HEK293 (cell line): ENCODE measurements at regions not wholly inside any gene's neighbourhood (a gene's known extent, or its start where the extent isn't known, plus 50 kb on each side); places are given as distances from the start of the nearest gene placed in this dataset.

Experiments
- CTCF ChIA-PET: fragments of 350-600 bp; formaldehyde crosslinking; extraction: SDS; loops from one replicate; lab custom pipeline; 2021; ENCODE audit warnings: antibody characterized with exemption; lab: Yijun Ruan, JAX
- POLR2A ChIA-PET: fragments of 300-600 bp; formaldehyde crosslinking; extraction: SDS; loops from one replicate; lab custom pipeline; 2020; ENCODE audit warnings: antibody characterized with exemption, inconsistent platforms; lab: Yijun Ruan, JAX
- H3K27ac ChIP-seq: fragments of 200-500 bp; sonication (Bioruptor generic); 2 replicates; pipeline ENCODE4 v1.5.1; 2014; ENCODE audit warnings: low read depth, low read length, control low read depth, inconsistent platforms; ENCODE audit errors: extremely low read depth
- H3K36me3 ChIP-seq, 2 experiments: fragments of 200-500 bp in 1 of 2; sonication (Bioruptor generic) in 1 of 2; 1 replicate in 1 of 2; 2 replicates in 1 of 2; pipeline ENCODE4 v1.5.1; 2014 to 2017; ENCODE audit warnings: inconsistent platforms in 2 of 2, low read length in 2 of 2; ENCODE audit not compliant: control insufficient read depth in 2 of 2, insufficient read depth in 1 of 2
- H3K4me1 ChIP-seq: fragments of 200-500 bp; sonication (Bioruptor generic); 2 replicates; pipeline ENCODE4 v1.5.1; 2014; ENCODE audit warnings: mild to moderate bottlenecking, low read length, inconsistent platforms; ENCODE audit not compliant: control insufficient read depth, insufficient read depth
- H3K4me3 ChIP-seq: 2 replicates; pipeline ENCODE4 v1.5.1; 2011; ENCODE audit warnings: low read depth, mild to moderate bottlenecking, control low read depth, low read length, moderate library complexity
- H3K9me3 ChIP-seq: fragments of 200-500 bp; sonication (Bioruptor generic); 2 replicates; pipeline ENCODE4 v1.5.1; 2014; ENCODE audit warnings: low read depth, low read length, inconsistent platforms; ENCODE audit not compliant: control insufficient read depth, insufficient read depth
- GLI4 ChIP-seq: fragments of 450-650 bp; formaldehyde crosslinking; IDR thresholded peaks from 2 replicates; pipeline ENCODE4 v1.5.1; 2016; ENCODE audit warnings: missing biosample characterization, missing genetic modification characterization
- HOXA7 ChIP-seq: sonication (generic); formaldehyde crosslinking; IDR thresholded peaks from 2 replicates; pipeline ENCODE4 v1.8.1; 2022; ENCODE audit warnings: missing genetic modification reagents, borderline replicate concordance
- PRDM2 ChIP-seq: fragments of 450-650 bp; formaldehyde crosslinking; IDR thresholded peaks from 2 replicates; pipeline ENCODE4 v1.5.1; 2016; ENCODE audit warnings: missing biosample characterization, missing genetic modification characterization, borderline replicate concordance
- SALL2 ChIP-seq: fragments of 450-650 bp; formaldehyde crosslinking; IDR thresholded peaks from 2 replicates; pipeline ENCODE4 v1.5.0; 2017; ENCODE audit warnings: missing biosample characterization, mild to moderate bottlenecking, missing genetic modification characterization, borderline replicate concordance
- SETDB1 ChIP-seq: IDR thresholded peaks from one replicate; pipeline ENCODE4 v1.6.1; 2017; ENCODE audit warnings: mild to moderate bottlenecking, low read length, moderate library complexity, mixed read lengths; ENCODE audit not compliant: insufficient read length
- ZBTB21 ChIP-seq: fragments of 450-650 bp; formaldehyde crosslinking; IDR thresholded peaks from 2 replicates; pipeline ENCODE4 v1.5.1; 2017; ENCODE audit warnings: missing biosample characterization, missing genetic modification characterization
- ZBTB48 ChIP-seq: fragments of 450-650 bp; formaldehyde crosslinking; IDR thresholded peaks from 2 replicates; pipeline ENCODE4 v1.5.1; 2016; ENCODE audit warnings: missing biosample characterization, missing genetic modification characterization
- ZBTB7A ChIP-seq: fragments of 450-650 bp; formaldehyde crosslinking; IDR thresholded peaks from 2 replicates; pipeline ENCODE4 v1.5.1; 2016; ENCODE audit warnings: low read depth, missing biosample characterization, missing genetic modification characterization
- ZFP69B ChIP-seq: fragments of 450-650 bp; formaldehyde crosslinking; IDR thresholded peaks from 2 replicates; pipeline ENCODE4 v1.5.1; 2016; ENCODE audit warnings: missing biosample characterization, missing genetic modification characterization
- ZNF133 ChIP-seq: fragments of 450-650 bp; formaldehyde crosslinking; IDR thresholded peaks from 2 replicates; pipeline ENCODE4 v1.5.1; 2016; ENCODE audit warnings: missing biosample characterization, missing genetic modification characterization
- ZNF211 ChIP-seq: fragments of 450-650 bp; formaldehyde crosslinking; IDR thresholded peaks from 2 replicates; pipeline ENCODE4 v1.5.1; 2016; ENCODE audit warnings: low read depth, missing biosample characterization, missing genetic modification characterization
- ZNF248 ChIP-seq: fragments of 450-650 bp; formaldehyde crosslinking; IDR thresholded peaks from 2 replicates; pipeline ENCODE4 v1.5.1; 2017; ENCODE audit warnings: missing biosample characterization, missing genetic modification characterization
- ZNF335 ChIP-seq: fragments of 450-650 bp; formaldehyde crosslinking; conservative IDR thresholded peaks from 2 replicates; pipeline ENCODE4 v1.5.1; 2016; ENCODE audit warnings: missing biosample characterization, missing genetic modification characterization
- ZNF350 ChIP-seq: fragments of 450-650 bp; formaldehyde crosslinking; IDR thresholded peaks from 2 replicates; pipeline ENCODE4 v1.5.0; 2017; ENCODE audit warnings: missing biosample characterization, mild to moderate bottlenecking, missing genetic modification characterization
- ZNF473 ChIP-seq: fragments of 450-650 bp; formaldehyde crosslinking; IDR thresholded peaks from 2 replicates; pipeline ENCODE4 v1.5.1; 2017; ENCODE audit warnings: missing biosample characterization, missing genetic modification characterization
- ZNF501 ChIP-seq: fragments of 450-650 bp; formaldehyde crosslinking; IDR thresholded peaks from 2 replicates; pipeline ENCODE4 v1.5.1; 2016; ENCODE audit warnings: missing biosample characterization, missing genetic modification characterization
- ZNF513 ChIP-seq: fragments of 450-650 bp; IDR thresholded peaks from 2 replicates; pipeline ENCODE4 v1.5.1; 2018; ENCODE audit warnings: missing biosample characterization, missing genetic modification characterization
- ZNF548 ChIP-seq: fragments of 450-650 bp; formaldehyde crosslinking; IDR thresholded peaks from 2 replicates; pipeline ENCODE4 v1.5.1; 2016; ENCODE audit warnings: missing biosample characterization, missing genetic modification characterization
- ZNF555 ChIP-seq: fragments of 450-650 bp; formaldehyde crosslinking; conservative IDR thresholded peaks from 2 replicates; pipeline ENCODE4 v1.5.1; 2017; ENCODE audit warnings: missing biosample characterization, mild to moderate bottlenecking, missing genetic modification characterization, inconsistent platforms
- ZNF558 ChIP-seq: fragments of 450-650 bp; formaldehyde crosslinking; IDR thresholded peaks from 2 replicates; pipeline ENCODE4 v1.5.1; 2016; ENCODE audit warnings: missing biosample characterization, missing genetic modification characterization
- ZNF621 ChIP-seq: fragments of 450-650 bp; formaldehyde crosslinking; IDR thresholded peaks from 2 replicates; pipeline ENCODE4 v1.5.1; 2017; ENCODE audit warnings: missing biosample characterization, missing genetic modification characterization
- ZNF777 ChIP-seq: fragments of 450-650 bp; formaldehyde crosslinking; IDR thresholded peaks from 2 replicates; pipeline ENCODE4 v1.5.1; 2017; ENCODE audit warnings: missing biosample characterization, missing genetic modification characterization, borderline replicate concordance
- ZNF785 ChIP-seq: fragments of 450-650 bp; formaldehyde crosslinking; IDR thresholded peaks from 2 replicates; pipeline ENCODE4 v1.5.1; 2016; ENCODE audit warnings: missing biosample characterization, missing genetic modification characterization
- ZNF791 ChIP-seq: fragments of 450-650 bp; formaldehyde crosslinking; IDR thresholded peaks from 2 replicates; pipeline ENCODE4 v1.5.1; 2016; ENCODE audit warnings: missing biosample characterization, missing genetic modification characterization
- ZSCAN30 ChIP-seq: fragments of 450-650 bp; IDR thresholded peaks from 2 replicates; pipeline ENCODE4 v1.5.1; 2018; ENCODE audit warnings: missing biosample characterization, mild to moderate bottlenecking, missing genetic modification characterization, moderate library complexity
- ZXDB ChIP-seq: fragments of 450-650 bp; formaldehyde crosslinking; IDR thresholded peaks from 2 replicates; pipeline ENCODE4 v1.5.1; 2016; ENCODE audit warnings: missing biosample characterization, missing genetic modification characterization

GRCh38 chr4:34289489-34289888 lies 1954.8 kb downstream of the ARAP2 start:
- no peaks in the 10 kb centered on the region for H3K9me3 ChIP-seq
- TF ChIP-seq ZNF558, result no peak
- no peak for TF ChIP-seq ZNF791 (tag by site-specific recombination)
- TF ChIP-seq ZBTB7A (tag by site-specific recombination), result no peak
- no peak for TF ChIP-seq SETDB1
- TF ChIP-seq ZNF473, result no peak
- TF ChIP-seq ZNF335, result no peak
- no peak for TF ChIP-seq ZNF248 (tag by site-specific recombination)
- TF ChIP-seq ZXDB (tag by site-specific recombination), result no peak
- H3K4me1 ChIP-seq, result no peaks in the 10 kb centered on the region
- POLR2A ChIA-PET, result no interaction called here
- no peak overlapping the region for H3K4me3 ChIP-seq
- CTCF ChIA-PET, result no interaction called here
- no peak overlapping the region for H3K27ac ChIP-seq
- H3K36me3 ChIP-seq, result no peaks in the 10 kb centered on the region

- ChIA-PET CTCF (no interaction called here), POLR2A (no interaction called here)
- H3K36me3 ChIP-seq, result no peaks in the 10 kb centered on the region
- no peaks in the 10 kb centered on the region for H3K4me1 ChIP-seq
- H3K27ac ChIP-seq, result no peak overlapping the region
- H3K4me3 ChIP-seq, result no peak overlapping the region
- TF ChIP-seq HOXA7 (CRISPR knock-in tag), result no peak
- no peak for TF ChIP-seq ZNF555 (tag by site-specific recombination)
- TF ChIP-seq ZNF133 (tag by site-specific recombination), result no peak
- no peak for TF ChIP-seq ZNF501 (tag by site-specific recombination)
- no peak for TF ChIP-seq GLI4
- no peak for TF ChIP-seq PRDM2 (tag by site-specific recombination)
- TF ChIP-seq ZBTB48 (tag by site-specific recombination), result no peak
- no peak for TF ChIP-seq SALL2 (tag by site-specific recombination)
- no peak for TF ChIP-seq ZNF791 (tag by site-specific recombination)
- no peak for TF ChIP-seq ZNF621
- TF ChIP-seq ZNF548, result no peak
- TF ChIP-seq ZSCAN30, result no peak
- TF ChIP-seq ZNF513 (tag by site-specific recombination), result no peak
- no peak for TF ChIP-seq ZBTB21 (tag by site-specific recombination)
- no peak for TF ChIP-seq ZNF785 (tag by site-specific recombination)
- no peak for TF ChIP-seq ZFP69B (tag by site-specific recombination)
- TF ChIP-seq ZNF211, result no peak
- TF ChIP-seq ZNF777 (tag by site-specific recombination), result no peak
- TF ChIP-seq ZNF350 (tag by site-specific recombination), result no peak
- H3K9me3 ChIP-seq, result no peaks in the 10 kb centered on the region
Measured at GRCh38 chr4:34289962-34290361, 1954.4 kb downstream of the ARAP2 start.
